Fibroblast of lung (primary cell): ENCODE measurements at regions not wholly inside any gene's neighbourhood (a gene's known extent, or its start where the extent isn't known, plus 50 kb on each side); places are given as distances from the start of the nearest gene placed in this dataset.

Experiments
- EZH2 ChIP-seq: IDR thresholded peaks from 2 replicates; pipeline ENCODE4 v1.5.1; 2012; ENCODE audit warnings: low read length, control low read depth, mild to moderate bottlenecking; ENCODE audit errors: missing control alignments
- TF ChIP-seq, protein P1 (sequence below), 2 donors: IDR thresholded peaks in 1 of 2; conservative IDR thresholded peaks in 1 of 2; 1 replicate in 1 of 2; 2 replicates in 1 of 2; pipeline ENCODE4 v1.5.1; 2011 to 2012; ENCODE audit warnings: low read length in 2 of 2, control low read depth in 1 of 2, inconsistent platforms in 1 of 2, low read depth in 1 of 2, mild to moderate bottlenecking in 1 of 2

DNA sequence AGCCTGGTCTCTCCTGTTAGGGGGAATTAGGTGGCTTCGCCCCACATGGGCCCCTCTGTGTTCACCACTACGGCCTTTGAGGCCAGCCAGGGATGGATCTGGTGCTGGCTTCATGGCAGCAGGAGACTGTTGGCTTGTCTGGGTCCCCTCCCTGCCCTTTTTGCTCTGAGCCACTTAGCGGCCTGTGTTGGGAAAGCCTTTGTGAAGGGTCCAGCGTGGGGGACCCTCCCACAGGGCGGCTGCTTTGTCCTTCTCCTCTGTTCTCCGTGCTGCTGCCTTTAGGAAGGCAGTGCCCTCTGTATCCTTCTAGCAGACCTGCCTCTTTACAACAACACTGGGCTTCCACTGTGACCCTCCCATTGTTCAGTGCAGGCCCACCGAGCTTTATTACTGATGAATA is 118.4 kb downstream of the TSN start:
- TF ChIP-seq, protein P1, sequence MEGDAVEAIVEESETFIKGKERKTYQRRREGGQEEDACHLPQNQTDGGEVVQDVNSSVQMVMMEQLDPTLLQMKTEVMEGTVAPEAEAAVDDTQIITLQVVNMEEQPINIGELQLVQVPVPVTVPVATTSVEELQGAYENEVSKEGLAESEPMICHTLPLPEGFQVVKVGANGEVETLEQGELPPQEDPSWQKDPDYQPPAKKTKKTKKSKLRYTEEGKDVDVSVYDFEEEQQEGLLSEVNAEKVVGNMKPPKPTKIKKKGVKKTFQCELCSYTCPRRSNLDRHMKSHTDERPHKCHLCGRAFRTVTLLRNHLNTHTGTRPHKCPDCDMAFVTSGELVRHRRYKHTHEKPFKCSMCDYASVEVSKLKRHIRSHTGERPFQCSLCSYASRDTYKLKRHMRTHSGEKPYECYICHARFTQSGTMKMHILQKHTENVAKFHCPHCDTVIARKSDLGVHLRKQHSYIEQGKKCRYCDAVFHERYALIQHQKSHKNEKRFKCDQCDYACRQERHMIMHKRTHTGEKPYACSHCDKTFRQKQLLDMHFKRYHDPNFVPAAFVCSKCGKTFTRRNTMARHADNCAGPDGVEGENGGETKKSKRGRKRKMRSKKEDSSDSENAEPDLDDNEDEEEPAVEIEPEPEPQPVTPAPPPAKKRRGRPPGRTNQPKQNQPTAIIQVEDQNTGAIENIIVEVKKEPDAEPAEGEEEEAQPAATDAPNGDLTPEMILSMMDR (conservative IDR thresholded peaks at IDR 0.05 in 1 of 2, IDR thresholded peaks at IDR 0.05 in 1 of 2; ENCODE audit: low read depth in 1 of 2, low read length in 2 of 2), result no peak
- TF ChIP-seq EZH2, result no peak
